Lower leg skin (tissue), 4 donors: ENCODE measurements at regions not wholly inside any gene's neighbourhood (a gene's known extent, or its start where the extent isn't known, plus 50 kb on each side); places are given as distances from the start of the nearest gene placed in this dataset.

Experiments
- DNase-seq, 2 donors: peaks; one replicate each; pipeline ENCODE4 v3.0.0-alpha.2; 2019; ENCODE audit warnings: low spot score in 2 of 2
- H3K4me3 ChIP-seq: fragments of 200-600 bp; sonication (generic); 2 replicates; pipeline ENCODE4 v1.5.1; 2017; ENCODE audit warnings: mild to moderate bottlenecking, low read depth; ENCODE audit not compliant: poor library complexity, severe bottlenecking
- CTCF ChIP-seq, 3 donors: fragments of 450-650 bp; IDR thresholded peaks; one replicate each; pipeline ENCODE4 v1.5.1; 2016; ENCODE audit warnings: antibody characterized with exemption in 3 of 3, mild to moderate bottlenecking in 3 of 3, moderate library complexity in 2 of 3
- POLR2A ChIP-seq, 2 donors: fragments of 450-650 bp; IDR thresholded peaks; one replicate each; pipeline ENCODE4 v1.6.1; 2016 to 2017; ENCODE audit warnings: antibody characterized with exemption in 2 of 2, mild to moderate bottlenecking in 1 of 2, moderate library complexity in 1 of 2
- WGBS, 2 donors: methylation state at CpG; one replicate each; pipeline ENCODE4 v1.1.5; 2018; 5-methylcytosine and 5-hydroxymethylcytosine counted together
- intact Hi-C: fragments of 100-400 bp; cut with DNase I; formaldehyde crosslinking; loops from one replicate; pipeline ENCODE4 v1.15.0; 2023; ENCODE audit warnings: low total_unique reads

GRCh38 chr22:48332438-48333322, 1495.0 kb downstream of the BRD1 start:
- intact Hi-C loops, result no loop called here
- TF ChIP-seq CTCF (IDR thresholded peaks at IDR 0.05) (no peak), POLR2A (IDR thresholded peaks at IDR 0.05) (no peak)
- DNase-seq, result no peak
- 83 to 88% methylated on average over 29 to 32 of the region's 32 CpGs for WGBS, 2 donors
- H3K4me3 ChIP-seq, result no peak overlapping the region

- intact Hi-C loops, result no loop called here
- TF ChIP-seq POLR2A (IDR thresholded peaks at IDR 0.05) (no peak), CTCF (IDR thresholded peaks at IDR 0.05) (no peak)
- H3K4me3 ChIP-seq, result no peak overlapping the region
- DNase-seq, result no peak
- WGBS, 2 donors, result 77 to 82% methylated on average over 12 of the region's 12 CpGs
Observed at GRCh38 chr22:48331691-48332220, 1495.9 kb downstream of the BRD1 start.

- DNase-seq, result no peak
- 80 to 94% methylated on average over 9 of the region's 9 CpGs for WGBS, 2 donors
- no peak overlapping the region for H3K4me3 ChIP-seq
- no peak for TF ChIP-seq CTCF (IDR thresholded peaks at IDR 0.05)
- TF ChIP-seq POLR2A (IDR thresholded peaks at IDR 0.05), result no peak
- intact Hi-C loops, result no loop called here
Observed at GRCh38 chr22:48331266-48331665, 1496.4 kb downstream of the BRD1 start.

- TF ChIP-seq POLR2A (IDR thresholded peaks at IDR 0.05), result no peak
- no peak for TF ChIP-seq CTCF (IDR thresholded peaks at IDR 0.05)
- intact Hi-C loops, result no loop called here
- H3K4me3 ChIP-seq, result no peak overlapping the region
- DNase-seq, result no peak
- WGBS, 2 donors, result 79 to 87% methylated on average over 11 of the region's 11 CpGs
Observed at GRCh38 chr22:48327721-48328120, 1500.0 kb downstream of the BRD1 start.

- WGBS, 2 donors, result 93 to 96% methylated on average over 5 to 7 of the region's 7 CpGs
- H3K4me3 ChIP-seq, result no peak overlapping the region
- TF ChIP-seq CTCF (IDR thresholded peaks at IDR 0.05) (no peak), POLR2A (IDR thresholded peaks at IDR 0.05) (no peak)
- no peak for DNase-seq
- intact Hi-C loops, result no loop called here
Observed at GRCh38 chr22:48323746-48324145, 1503.9 kb downstream of the BRD1 start.
